Activated B cell treated with CpG ODN at 0.5 μM for 24 hours (primary cell): ENCODE measurements at regions not wholly inside any gene's neighbourhood (a gene's known extent, or its start where the extent isn't known, plus 50 kb on each side); places are given as distances from the start of the nearest gene placed in this dataset.

ENCODE experiments used
- ATAC-seq: fragments of 200-7000 bp; cut with Tn5 transposase; one replicate; pipeline ENCODE4 v1.10.0; 2021; ENCODE audit warnings: low read depth, mild to moderate bottlenecking, moderate library complexity
- CTCF ChIA-PET: fragments of 350-600 bp; sonication (Branson Sonifier 250); formaldehyde crosslinking; loops from one replicate; lab custom pipeline; 2021; ENCODE audit warnings: antibody characterized with exemption; lab: Charles Lee
- POLR2A ChIA-PET: fragments of 350-600 bp; sonication (Branson Sonifier 250); formaldehyde crosslinking; loops from one replicate; lab custom pipeline; 2021; ENCODE audit warnings: antibody characterized with exemption; lab: Charles Lee
- DNase-seq: peaks from one replicate; pipeline ENCODE4 v3.0.0; 2022
- H3K27ac Mint-ChIP-seq: one replicate; pipeline ENCODE4 v1.8.0; 2020; ENCODE audit warnings: mixed read lengths
- H3K27me3 Mint-ChIP-seq: one replicate; pipeline ENCODE4 v1.8.0; 2021; ENCODE audit warnings: mixed read lengths
- H3K36me3 Mint-ChIP-seq: one replicate; pipeline ENCODE4 v1.8.0; 2021; ENCODE audit warnings: low read depth, mixed read lengths
- H3K4me1 Mint-ChIP-seq: one replicate; pipeline ENCODE4 v1.8.0; 2021; ENCODE audit warnings: mixed read lengths
- H3K4me3 Mint-ChIP-seq: one replicate; pipeline ENCODE4 v1.8.0; 2020; ENCODE audit warnings: mild to moderate bottlenecking, mixed read lengths
- H3K9me3 Mint-ChIP-seq: one replicate; pipeline ENCODE4 v1.8.0; 2020; ENCODE audit warnings: mixed read lengths
- intact Hi-C: fragments of 100-400 bp; cut with micrococcal nuclease; formaldehyde crosslinking; loops from one replicate; pipeline ENCODE4 v1.15.1; 2024
- TF ChIP-seq, protein P1 (sequence below): fragments of 200-600 bp; IDR thresholded peaks from one replicate; pipeline ENCODE4 v1.8.0; 2022; ENCODE audit warnings: antibody characterized with exemption, mild to moderate bottlenecking

DNA sequence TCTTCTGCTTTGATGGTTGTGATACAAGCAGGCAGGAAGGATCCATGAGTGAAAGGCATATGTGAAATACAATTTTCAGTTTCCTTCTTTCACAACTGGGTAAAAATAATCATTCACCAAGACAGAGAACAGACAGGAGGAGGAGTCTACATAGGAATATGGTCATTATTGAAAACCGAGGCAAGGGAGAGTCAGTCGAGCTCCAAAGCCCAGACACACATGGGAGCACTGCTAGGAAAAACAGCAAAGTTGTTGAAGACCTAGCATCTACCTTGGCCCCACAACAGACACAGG, 260.6 kb downstream of the ERMARD start:
- H3K4me1 Mint-ChIP-seq: no peaks in the 10 kb centered on the region
- H3K9me3 Mint-ChIP-seq: no peaks in the 10 kb centered on the region
- DNase-seq (no peak), ATAC-seq (no peak)
- no peak overlapping the region for H3K27ac Mint-ChIP-seq
- peaks cover 22% of the 10 kb centered on the region for H3K27me3 Mint-ChIP-seq
- CTCF ChIA-PET: no interaction called here
- intact Hi-C loops: no loop called here
- no peak overlapping the region for H3K4me3 Mint-ChIP-seq
- POLR2A ChIA-PET: no interaction called here
- TF ChIP-seq, protein P1, sequence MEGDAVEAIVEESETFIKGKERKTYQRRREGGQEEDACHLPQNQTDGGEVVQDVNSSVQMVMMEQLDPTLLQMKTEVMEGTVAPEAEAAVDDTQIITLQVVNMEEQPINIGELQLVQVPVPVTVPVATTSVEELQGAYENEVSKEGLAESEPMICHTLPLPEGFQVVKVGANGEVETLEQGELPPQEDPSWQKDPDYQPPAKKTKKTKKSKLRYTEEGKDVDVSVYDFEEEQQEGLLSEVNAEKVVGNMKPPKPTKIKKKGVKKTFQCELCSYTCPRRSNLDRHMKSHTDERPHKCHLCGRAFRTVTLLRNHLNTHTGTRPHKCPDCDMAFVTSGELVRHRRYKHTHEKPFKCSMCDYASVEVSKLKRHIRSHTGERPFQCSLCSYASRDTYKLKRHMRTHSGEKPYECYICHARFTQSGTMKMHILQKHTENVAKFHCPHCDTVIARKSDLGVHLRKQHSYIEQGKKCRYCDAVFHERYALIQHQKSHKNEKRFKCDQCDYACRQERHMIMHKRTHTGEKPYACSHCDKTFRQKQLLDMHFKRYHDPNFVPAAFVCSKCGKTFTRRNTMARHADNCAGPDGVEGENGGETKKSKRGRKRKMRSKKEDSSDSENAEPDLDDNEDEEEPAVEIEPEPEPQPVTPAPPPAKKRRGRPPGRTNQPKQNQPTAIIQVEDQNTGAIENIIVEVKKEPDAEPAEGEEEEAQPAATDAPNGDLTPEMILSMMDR: no peak
- no peaks in the 10 kb centered on the region for H3K36me3 Mint-ChIP-seq

DNA sequence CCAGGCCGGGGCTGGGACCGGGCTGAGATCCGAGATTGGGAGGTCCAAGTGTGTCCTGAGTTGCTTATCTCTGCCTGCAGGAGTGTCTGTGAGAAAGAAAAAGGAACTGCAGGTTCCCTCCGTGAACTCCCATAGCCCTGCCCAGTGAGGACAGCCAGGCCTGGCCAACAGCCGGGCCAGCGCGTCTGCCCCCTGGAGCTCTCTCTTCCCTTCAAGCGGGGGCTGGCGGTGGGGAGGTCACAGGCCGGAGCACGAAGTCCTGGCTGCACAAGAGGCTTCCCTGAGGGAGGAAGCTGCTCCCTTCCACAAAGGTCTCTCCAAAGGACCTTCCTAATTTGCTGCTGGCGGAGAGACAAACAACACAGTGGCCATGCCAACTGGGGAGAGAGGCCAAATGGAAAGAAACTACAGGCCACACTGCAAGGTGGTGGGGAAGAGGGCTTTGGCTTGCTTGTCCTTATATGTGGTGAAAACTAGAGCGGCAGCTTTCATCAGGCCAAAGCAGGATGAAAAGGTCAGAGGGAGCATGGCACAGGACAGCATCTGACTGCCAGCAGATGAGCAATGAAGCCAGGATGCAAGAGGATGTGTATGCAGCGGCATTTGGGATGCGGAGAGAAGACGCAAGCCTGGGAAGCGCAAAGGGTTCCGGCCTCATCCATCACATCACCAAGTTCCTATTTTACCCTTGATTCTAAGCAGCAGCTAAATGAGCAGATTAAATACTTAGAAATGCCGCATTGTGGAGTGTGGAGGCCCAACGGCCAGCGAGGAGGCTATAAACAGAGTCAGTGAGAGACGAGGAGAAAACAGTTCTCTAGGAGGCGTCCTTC, 260.0 kb downstream of the ERMARD start:
- Mint-ChIP-seq H3K36me3 (no peaks in the 10 kb centered on the region), H3K4me3 (no peak overlapping the region), H3K9me3 (no peaks in the 10 kb centered on the region), H3K27ac (no peak overlapping the region), H3K27me3 (peaks cover 22% of the 10 kb centered on the region), H3K4me1 (no peaks in the 10 kb centered on the region)
- TF ChIP-seq, protein P1: no peak
- no peak for ATAC-seq
- intact Hi-C loops: no loop called here
- ChIA-PET CTCF (no interaction called here), POLR2A (no interaction called here)
- no peak for DNase-seq

DNA sequence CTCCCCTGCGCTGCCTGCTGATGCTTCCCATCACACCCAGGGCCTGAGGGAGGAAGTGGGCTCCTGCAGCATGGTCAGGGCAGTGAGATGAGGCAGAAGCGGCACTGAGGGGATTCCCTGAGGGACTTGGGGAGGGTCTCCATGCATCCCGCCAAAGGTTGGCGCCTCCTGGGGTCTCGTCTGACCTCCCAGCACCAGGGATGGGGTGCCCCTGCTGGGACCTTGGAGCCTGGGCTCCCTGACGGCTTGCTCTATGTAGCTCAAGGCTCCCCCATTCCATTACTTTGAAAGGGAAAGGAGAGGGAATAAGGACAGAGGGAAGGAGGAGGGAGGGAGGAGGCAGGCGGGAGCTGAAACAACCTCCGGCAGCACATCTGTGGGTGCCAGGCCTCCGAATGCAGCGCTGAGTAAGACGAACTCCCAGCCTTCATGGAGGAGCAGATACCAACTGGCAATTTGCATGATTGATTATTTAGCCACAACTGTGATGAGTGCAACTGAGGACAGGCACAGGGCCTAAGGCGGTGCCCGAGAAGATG, 259.3 kb downstream of the ERMARD start:
- no peak overlapping the region for H3K27ac Mint-ChIP-seq
- intact Hi-C loops: no loop called here
- peaks cover 3% of the 10 kb centered on the region for H3K4me1 Mint-ChIP-seq
- ATAC-seq (no peak), DNase-seq (no peak)
- no peaks in the 10 kb centered on the region for H3K36me3 Mint-ChIP-seq
- H3K4me3 Mint-ChIP-seq: no peak overlapping the region
- TF ChIP-seq, protein P1: no peak
- peaks cover 22% of the 10 kb centered on the region for H3K27me3 Mint-ChIP-seq
- ChIA-PET POLR2A (no interaction called here), CTCF (no interaction called here)
- H3K9me3 Mint-ChIP-seq: no peaks in the 10 kb centered on the region

DNA sequence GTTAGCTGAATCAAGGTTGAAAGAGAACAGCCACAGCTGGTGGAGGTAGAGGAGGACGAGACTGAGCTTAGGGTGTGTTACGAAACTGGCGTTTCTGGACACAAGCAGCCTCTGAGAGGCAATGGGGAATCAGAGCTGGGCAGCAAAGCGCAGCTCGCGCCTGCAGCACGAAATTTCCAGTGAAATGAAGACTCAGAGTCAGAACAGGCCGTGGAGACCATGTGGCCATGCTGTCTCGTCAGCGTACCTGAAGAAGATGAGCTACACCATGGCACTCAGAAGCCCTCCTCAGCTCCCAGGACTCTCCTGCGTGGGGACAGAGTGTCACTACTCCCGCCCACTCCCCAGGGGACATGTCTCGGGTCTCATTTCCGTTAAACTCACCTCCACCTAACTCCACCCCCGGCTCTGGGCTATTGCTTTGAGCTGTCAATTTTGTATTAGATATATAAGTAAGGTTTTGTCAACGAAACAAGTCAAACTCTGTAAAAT, 256.9 kb downstream of the ERMARD start:
- TF ChIP-seq, protein P1: no peak
- POLR2A ChIA-PET: no interaction called here
- ATAC-seq (no peak), DNase-seq (no peak)
- Mint-ChIP-seq H3K4me3 (no peak overlapping the region), H3K9me3 (peaks cover 13% of the 10 kb centered on the region), H3K27ac (no peak overlapping the region), H3K27me3 (peaks cover 13% of the 10 kb centered on the region), H3K4me1 (peaks cover 8% of the 10 kb centered on the region), H3K36me3 (peaks cover 5% of the 10 kb centered on the region)
- intact Hi-C loops: no loop called here
- CTCF ChIA-PET: no interaction called here

DNA sequence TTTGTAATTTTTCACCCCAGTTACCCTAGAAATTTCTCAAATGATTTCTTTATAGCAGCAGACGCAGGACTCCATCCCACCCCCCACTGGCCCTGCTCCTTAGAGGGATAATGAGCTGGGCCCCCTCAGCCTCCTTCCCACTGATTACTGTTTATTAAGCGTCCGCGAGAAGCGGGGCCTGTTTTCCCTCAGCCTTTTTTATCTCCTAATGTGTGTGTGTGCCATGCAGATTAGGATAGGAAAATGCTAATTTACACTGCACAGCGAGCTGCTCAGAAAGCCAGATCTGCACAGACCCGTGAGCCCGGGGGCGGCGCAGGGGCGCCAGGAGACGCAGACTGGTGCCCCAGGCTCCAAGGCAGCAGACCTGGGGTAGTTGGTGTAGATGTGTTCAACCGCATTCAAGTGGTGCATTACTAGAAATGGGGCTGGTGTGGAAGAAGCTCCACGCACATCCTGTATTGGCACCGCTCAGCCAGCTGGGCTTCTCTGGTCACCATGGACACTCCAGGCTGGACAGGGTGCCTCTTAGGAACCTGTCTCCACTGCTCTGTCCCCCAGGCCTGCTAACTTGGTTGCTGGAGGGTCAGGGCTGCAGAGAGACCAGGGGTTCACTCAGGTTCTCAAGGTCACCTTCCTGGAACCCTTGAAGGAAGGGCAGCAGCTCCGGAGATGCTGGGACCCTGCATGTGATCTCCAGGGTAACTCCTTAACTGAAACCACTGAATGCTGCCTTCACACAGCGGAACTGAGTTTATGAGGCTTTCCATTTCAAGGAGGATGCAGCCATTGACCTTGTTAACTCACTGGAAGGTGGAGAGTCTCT, 256.3 kb downstream of the ERMARD start:
- TF ChIP-seq, protein P1: no peak
- H3K27me3 Mint-ChIP-seq: peaks cover 13% of the 10 kb centered on the region
- ChIA-PET CTCF (no interaction called here), POLR2A (no interaction called here)
- DNase-seq (no peak), ATAC-seq (no peak)
- H3K9me3 Mint-ChIP-seq: peaks cover 17% of the 10 kb centered on the region
- peaks cover 5% of the 10 kb centered on the region for H3K36me3 Mint-ChIP-seq
- no peak overlapping the region for H3K4me3 Mint-ChIP-seq
- H3K4me1 Mint-ChIP-seq: peaks cover 8% of the 10 kb centered on the region
- H3K27ac Mint-ChIP-seq: no peak overlapping the region
- intact Hi-C loops: no loop called here
